SK-N-SH (cell line): ENCODE measurements at regions not wholly inside any gene's neighbourhood (a gene's known extent, or its start where the extent isn't known, plus 50 kb on each side); places are given as distances from the start of the nearest gene placed in this dataset.
A peak's percentile ranks its signal among the peaks of the same experiment; 100 is the strongest.

Experiments
- CTCF ChIA-PET: fragments of 300-600, 350-600 bp; formaldehyde crosslinking; extraction: SDS; loops from one replicate; lab custom pipeline; 2021; lab: Yijun Ruan, JAX
- POLR2A ChIA-PET: fragments of 350-600 bp; sonication (Branson Sonifier 250); formaldehyde crosslinking; extraction: SDS; loops from one replicate; lab custom pipeline; 2020; ENCODE audit warnings: antibody characterized with exemption, inconsistent platforms; lab: Yijun Ruan, JAX
- DNase-seq: peaks from one replicate; pipeline ENCODE4 v3.0.0; 2012
- H2AFZ ChIP-seq: fragments of 200-600 bp; sonication (generic); 2 replicates; pipeline ENCODE4 v1.8.1; 2016; ENCODE audit warnings: antibody characterized with exemption, mild to moderate bottlenecking, low read depth
- H3F3A ChIP-seq: fragments of 200-600 bp; sonication (generic); replicated peaks from 2 replicates; pipeline ENCODE3; 2016; ENCODE audit warnings: antibody characterized with exemption, mild to moderate bottlenecking; ENCODE audit not compliant: insufficient read depth
- H3K27ac ChIP-seq, 2 experiments: fragments of 200-500 bp in 1 of 2; fragments of 200-600 bp in 1 of 2; sonication (Bioruptor generic) in 1 of 2; sonication (generic), shearing (Covaris generic) in 1 of 2; 2 replicates each; pipeline versions ENCODE4 v1.5.1 to v1.6.1; 2014 to 2016; ENCODE audit warnings: low read depth in 2 of 2, inconsistent platforms in 1 of 2, low read length in 1 of 2, mild to moderate bottlenecking in 1 of 2, mixed read lengths in 1 of 2
- H3K27me3 ChIP-seq: fragments of 200-600 bp; sonication (generic), shearing (Covaris generic); 2 replicates; pipeline ENCODE4 v1.6.1; 2016; ENCODE audit warnings: mixed run types; ENCODE audit not compliant: insufficient read depth
- H3K36me3 ChIP-seq, 2 experiments: fragments of 200-500 bp in 1 of 2; fragments of 200-600 bp in 1 of 2; sonication (Bioruptor generic) in 1 of 2; sonication (generic) in 1 of 2; replicated peaks in 1 of 2; 2 replicates each; pipeline versions ENCODE3 to v1.5.1; 2014 to 2016; ENCODE audit warnings: low read length in 1 of 2, mild to moderate bottlenecking in 1 of 2; ENCODE audit not compliant: insufficient read depth in 2 of 2, control insufficient read depth in 1 of 2
- H3K4me1 ChIP-seq, 2 experiments: fragments of 200-500 bp in 1 of 2; fragments of 200-600 bp in 1 of 2; sonication (Bioruptor generic) in 1 of 2; sonication (generic), shearing (Covaris generic) in 1 of 2; 2 replicates each; pipeline versions ENCODE4 v1.5.1 to v1.6.1; 2014 to 2016; ENCODE audit warnings: low read depth in 1 of 2, low read length in 1 of 2, mixed run types in 1 of 2; ENCODE audit not compliant: insufficient read depth in 2 of 2, control insufficient read depth in 1 of 2
- H3K4me2 ChIP-seq: fragments of 200-600 bp; sonication (generic), shearing (Covaris generic); 2 replicates; pipeline ENCODE4 v1.6.1; 2017; ENCODE audit warnings: mixed run types
- H3K4me3 ChIP-seq, 2 experiments: fragments of 200-500 bp in 1 of 2; fragments of 200-600 bp in 1 of 2; sonication (Bioruptor generic) in 1 of 2; sonication (generic), shearing (Covaris generic) in 1 of 2; 2 replicates each; pipeline versions ENCODE4 v1.5.1 to v1.8.1; 2014 to 2016; ENCODE audit warnings: low read depth in 2 of 2, inconsistent platforms in 1 of 2, low read length in 1 of 2, mild to moderate bottlenecking in 1 of 2, mixed read lengths in 1 of 2, moderate library complexity in 1 of 2
- H3K79me2 ChIP-seq: fragments of 200-600 bp; sonication (generic); 2 replicates; pipeline ENCODE4 v1.8.1; 2017; ENCODE audit warnings: mild to moderate bottlenecking; ENCODE audit not compliant: insufficient read depth
- H3K9ac ChIP-seq: fragments of 200-600 bp; sonication (generic); 2 replicates; pipeline ENCODE4 v1.6.1; 2017; ENCODE audit warnings: mixed run types
- H3K9me2 ChIP-seq: fragments of 200-600 bp; sonication (generic); 2 replicates; pipeline ENCODE4 v1.6.1; 2017; ENCODE audit warnings: mixed run types
- H3K9me3 ChIP-seq: fragments of 200-600 bp; sonication (generic); 2 replicates; pipeline ENCODE4 v1.6.1; 2017; ENCODE audit warnings: mixed run types, mild to moderate bottlenecking, moderate library complexity
- H4K20me1 ChIP-seq: fragments of 200-600 bp; sonication (generic); 2 replicates; pipeline ENCODE4 v1.6.1; 2017; ENCODE audit warnings: mild to moderate bottlenecking, mixed run types; ENCODE audit not compliant: insufficient read depth
- CHD2 ChIP-seq: fragments of 150-350 bp; IDR thresholded peaks from 2 replicates; pipeline ENCODE4 v1.6.1; 2018; ENCODE audit warnings: low read length; ENCODE audit not compliant: partially characterized antibody
- EP300 ChIP-seq, 2 experiments: IDR thresholded peaks; 2 replicates each; pipeline versions ENCODE4 v1.4.0 to v1.6.1; 2012; ENCODE audit warnings: borderline replicate concordance in 1 of 2, low read depth in 1 of 2, low read length in 1 of 2
- FOSL2 ChIP-seq: IDR thresholded peaks from 2 replicates; pipeline ENCODE4 v1.4.0; 2012; ENCODE audit warnings: low read depth, mild to moderate bottlenecking, moderate library complexity, borderline replicate concordance
- FOXJ3 ChIP-seq: sonication (generic); formaldehyde crosslinking; IDR thresholded peaks from 2 replicates; pipeline ENCODE4 v1.5.1; 2020; ENCODE audit warnings: mild to moderate bottlenecking, missing genetic modification reagents
- GATA2 ChIP-seq: sonication (generic); formaldehyde crosslinking; IDR thresholded peaks from 2 replicates; pipeline ENCODE4 v1.5.0; 2020; ENCODE audit warnings: mild to moderate bottlenecking, missing genetic modification reagents
- MEF2A ChIP-seq: IDR thresholded peaks from 2 replicates; pipeline ENCODE4 v1.4.0; 2012; ENCODE audit warnings: low read depth, borderline replicate concordance
- NFIC ChIP-seq: IDR thresholded peaks from 2 replicates; pipeline ENCODE4 v1.4.0; 2012; ENCODE audit warnings: borderline replicate concordance
- NRF1 ChIP-seq: IDR thresholded peaks from 2 replicates; pipeline ENCODE4 v1.6.1; 2012; ENCODE audit warnings: low read depth, mild to moderate bottlenecking, low read length
- PBX3 ChIP-seq: IDR thresholded peaks from 2 replicates; pipeline ENCODE4; 2012
- RAD21 ChIP-seq: IDR thresholded peaks from 2 replicates; pipeline ENCODE4 v1.6.1; 2012; ENCODE audit warnings: mild to moderate bottlenecking, low read length
- SMC3 ChIP-seq: IDR thresholded peaks from 2 replicates; pipeline ENCODE4 v1.6.1; 2012; ENCODE audit warnings: low read depth, low read length, improper control_type of control experiment
- WGBS: methylation state at CpG from one replicate; pipeline ENCODE4 v1.1.6; 2017; ENCODE audit warnings: low lambda C conversion rate; 5-methylcytosine and 5-hydroxymethylcytosine counted together
- TF ChIP-seq, protein P1 (sequence below): fragments of 200-600 bp; sonication (generic); IDR thresholded peaks from 2 replicates; pipeline ENCODE4 v1.6.1; 2017; ENCODE audit warnings: antibody characterized with exemption, mild to moderate bottlenecking, moderate library complexity
- TF ChIP-seq, protein P2 (sequence below): fragments of 150-350 bp; IDR thresholded peaks from 2 replicates; pipeline ENCODE4 v1.6.1; 2017; ENCODE audit warnings: antibody characterized with exemption, low read length, low read depth, borderline replicate concordance
- TF ChIP-seq, protein P3 (sequence below): IDR thresholded peaks from 2 replicates; pipeline ENCODE4 v1.4.0; 2012; ENCODE audit warnings: low read depth, borderline replicate concordance
- TF ChIP-seq, protein P4 (sequence below): IDR thresholded peaks from 2 replicates; pipeline ENCODE4 v1.6.1; 2012; ENCODE audit warnings: mild to moderate bottlenecking, low read depth, low read length, moderate library complexity

DNA sequence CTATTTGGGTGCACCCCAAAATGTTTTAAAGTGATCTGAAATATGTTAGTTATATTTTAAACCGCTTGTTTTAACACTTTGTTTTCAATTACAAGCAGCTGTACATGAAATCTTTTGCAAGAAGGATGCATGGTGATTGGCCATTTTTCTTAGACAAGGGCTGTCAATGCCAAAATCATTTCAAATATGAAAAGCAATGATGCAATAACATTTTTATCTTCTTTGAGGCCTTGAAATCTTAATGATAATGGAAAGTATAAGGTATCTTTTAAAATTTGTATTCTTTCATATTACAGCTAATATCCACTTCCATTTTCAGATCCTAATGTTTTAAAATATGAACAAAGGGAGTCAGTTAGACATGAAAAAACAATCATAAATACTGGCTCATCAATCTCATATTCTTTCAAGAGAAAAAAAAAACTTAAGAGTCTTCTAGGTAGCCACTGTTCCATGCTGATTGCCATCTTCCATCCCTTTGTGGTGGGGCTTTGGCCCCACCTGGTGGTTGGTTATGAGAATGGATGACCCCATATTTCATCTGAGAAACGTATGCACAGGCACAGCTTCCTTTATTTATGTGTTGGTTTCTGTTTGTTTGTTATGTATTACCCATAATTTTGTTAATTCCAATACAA is 330.3 kb upstream of the MIR17HG start:
- H4K20me1 ChIP-seq, result no peaks in the 10 kb centered on the region
- POLR2A ChIA-PET, result interaction anchor here (0.6 kb wide), 1 partner anchor 796 kb away, joined by 3 read pairs; no protein-coding TSS in a partner anchor
- H3K9me3 ChIP-seq, result no peaks in the 10 kb centered on the region
- H3K4me1 ChIP-seq, result no peaks in the 10 kb centered on the region
- peak; percentile 67 for DNase-seq
- 42% methylated on average over 2 of the region's 2 CpGs for WGBS
- CTCF ChIA-PET, result interaction anchor here (0.6 to 2.0 kb wide), 32 partner anchors 8 to 1087 kb away, joined by 3 to 14 read pairs (median 4); no protein-coding TSS in a partner anchor
- H3K4me2 ChIP-seq, result no peak overlapping the region
- H2AFZ ChIP-seq, result no peak overlapping the region
- H3K36me3 ChIP-seq, result no peaks in the 10 kb centered on the region
- no peak for TF ChIP-seq MEF2A
- no peak for TF ChIP-seq PBX3
- peak; percentile 68 for TF ChIP-seq SMC3
- TF ChIP-seq GATA2 (CRISPR knock-in tag), result peak; percentile 39; the same call in 1 of the 2 replicates
- no peak for TF ChIP-seq NFIC
- TF ChIP-seq RAD21, result peak; percentile 91
- TF ChIP-seq, protein P1, sequence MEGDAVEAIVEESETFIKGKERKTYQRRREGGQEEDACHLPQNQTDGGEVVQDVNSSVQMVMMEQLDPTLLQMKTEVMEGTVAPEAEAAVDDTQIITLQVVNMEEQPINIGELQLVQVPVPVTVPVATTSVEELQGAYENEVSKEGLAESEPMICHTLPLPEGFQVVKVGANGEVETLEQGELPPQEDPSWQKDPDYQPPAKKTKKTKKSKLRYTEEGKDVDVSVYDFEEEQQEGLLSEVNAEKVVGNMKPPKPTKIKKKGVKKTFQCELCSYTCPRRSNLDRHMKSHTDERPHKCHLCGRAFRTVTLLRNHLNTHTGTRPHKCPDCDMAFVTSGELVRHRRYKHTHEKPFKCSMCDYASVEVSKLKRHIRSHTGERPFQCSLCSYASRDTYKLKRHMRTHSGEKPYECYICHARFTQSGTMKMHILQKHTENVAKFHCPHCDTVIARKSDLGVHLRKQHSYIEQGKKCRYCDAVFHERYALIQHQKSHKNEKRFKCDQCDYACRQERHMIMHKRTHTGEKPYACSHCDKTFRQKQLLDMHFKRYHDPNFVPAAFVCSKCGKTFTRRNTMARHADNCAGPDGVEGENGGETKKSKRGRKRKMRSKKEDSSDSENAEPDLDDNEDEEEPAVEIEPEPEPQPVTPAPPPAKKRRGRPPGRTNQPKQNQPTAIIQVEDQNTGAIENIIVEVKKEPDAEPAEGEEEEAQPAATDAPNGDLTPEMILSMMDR, result peak; percentile 81
- no peaks in the 10 kb centered on the region for H3F3A ChIP-seq
- no peak overlapping the region for H3K9ac ChIP-seq
- H3K27me3 ChIP-seq, result no peaks in the 10 kb centered on the region
- no peaks in the 10 kb centered on the region for H3K9me2 ChIP-seq
- H3K27ac ChIP-seq, result no peak overlapping the region
- H3K4me3 ChIP-seq, result peak overlapping the region in 1 of 2 experiments; percentile 24; a peak in 1 of 4 replicates
- no peaks in the 10 kb centered on the region for H3K79me2 ChIP-seq

DNA sequence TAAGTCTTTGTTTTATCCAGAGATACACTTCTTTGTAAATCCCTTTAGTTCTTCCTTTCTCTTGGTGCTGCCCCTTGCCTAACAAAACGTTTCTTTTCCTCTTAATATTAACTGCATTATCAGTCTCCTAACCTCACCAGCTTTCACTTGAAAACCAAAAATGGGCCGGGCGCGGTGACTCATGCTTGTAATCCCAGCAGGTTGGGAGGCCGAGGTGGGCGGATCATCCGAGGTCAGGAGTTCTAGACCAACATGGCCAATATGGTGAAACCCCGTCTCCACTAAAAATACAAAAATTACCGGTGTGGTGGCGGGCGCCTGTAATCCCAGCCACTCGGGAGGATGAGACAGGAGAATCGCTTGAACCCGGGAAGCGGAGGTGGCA is 329.8 kb upstream of the MIR17HG start:
- H3K27me3 ChIP-seq, result no peaks in the 10 kb centered on the region
- CTCF ChIA-PET, result interaction anchor here (0.7 to 2.0 kb wide), 25 partner anchors 8 to 1077 kb away, joined by 3 to 14 read pairs (median 4); no protein-coding TSS in a partner anchor
- H3K27ac ChIP-seq, result no peak overlapping the region
- H3K9me2 ChIP-seq, result no peaks in the 10 kb centered on the region
- no peaks in the 10 kb centered on the region for H3F3A ChIP-seq
- no peaks in the 10 kb centered on the region for H4K20me1 ChIP-seq
- H3K9me3 ChIP-seq, result no peaks in the 10 kb centered on the region
- no peak overlapping the region for H2AFZ ChIP-seq
- no peak overlapping the region for H3K4me2 ChIP-seq
- no peak overlapping the region for H3K9ac ChIP-seq
- no peaks in the 10 kb centered on the region for H3K36me3 ChIP-seq
- 57% methylated on average over 15 of the region's 15 CpGs for WGBS
- no peaks in the 10 kb centered on the region for H3K79me2 ChIP-seq
- DNase-seq, result no peak
- H3K4me1 ChIP-seq, result no peaks in the 10 kb centered on the region
- peak overlapping the region in 1 of 2 experiments; percentile 24; a peak in 1 of 4 replicates for H3K4me3 ChIP-seq
- POLR2A ChIA-PET, result interaction anchor here (0.6 kb wide), 1 partner anchor 797 kb away, joined by 3 read pairs; no protein-coding TSS in a partner anchor
- TF ChIP-seq NRF1 (no peak), EP300 (IDR thresholded peaks at IDR 0.05; ENCODE audit: borderline replicate concordance in 1 of 2, low read depth in 1 of 2, low read length in 1 of 2) (no peak), FOSL2 (no peak), MEF2A (no peak), FOXJ3 (CRISPR knock-in tag) (no peak), NFIC (no peak), CHD2 (no peak), PBX3 (no peak)
- TF ChIP-seq, protein P2, sequence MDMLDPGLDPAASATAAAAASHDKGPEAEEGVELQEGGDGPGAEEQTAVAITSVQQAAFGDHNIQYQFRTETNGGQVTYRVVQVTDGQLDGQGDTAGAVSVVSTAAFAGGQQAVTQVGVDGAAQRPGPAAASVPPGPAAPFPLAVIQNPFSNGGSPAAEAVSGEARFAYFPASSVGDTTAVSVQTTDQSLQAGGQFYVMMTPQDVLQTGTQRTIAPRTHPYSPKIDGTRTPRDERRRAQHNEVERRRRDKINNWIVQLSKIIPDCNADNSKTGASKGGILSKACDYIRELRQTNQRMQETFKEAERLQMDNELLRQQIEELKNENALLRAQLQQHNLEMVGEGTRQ, result no peak
- TF ChIP-seq, protein P3, sequence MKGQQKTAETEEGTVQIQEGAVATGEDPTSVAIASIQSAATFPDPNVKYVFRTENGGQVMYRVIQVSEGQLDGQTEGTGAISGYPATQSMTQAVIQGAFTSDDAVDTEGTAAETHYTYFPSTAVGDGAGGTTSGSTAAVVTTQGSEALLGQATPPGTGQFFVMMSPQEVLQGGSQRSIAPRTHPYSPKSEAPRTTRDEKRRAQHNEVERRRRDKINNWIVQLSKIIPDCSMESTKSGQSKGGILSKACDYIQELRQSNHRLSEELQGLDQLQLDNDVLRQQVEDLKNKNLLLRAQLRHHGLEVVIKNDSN, result no peak
- TF ChIP-seq, protein P4, sequence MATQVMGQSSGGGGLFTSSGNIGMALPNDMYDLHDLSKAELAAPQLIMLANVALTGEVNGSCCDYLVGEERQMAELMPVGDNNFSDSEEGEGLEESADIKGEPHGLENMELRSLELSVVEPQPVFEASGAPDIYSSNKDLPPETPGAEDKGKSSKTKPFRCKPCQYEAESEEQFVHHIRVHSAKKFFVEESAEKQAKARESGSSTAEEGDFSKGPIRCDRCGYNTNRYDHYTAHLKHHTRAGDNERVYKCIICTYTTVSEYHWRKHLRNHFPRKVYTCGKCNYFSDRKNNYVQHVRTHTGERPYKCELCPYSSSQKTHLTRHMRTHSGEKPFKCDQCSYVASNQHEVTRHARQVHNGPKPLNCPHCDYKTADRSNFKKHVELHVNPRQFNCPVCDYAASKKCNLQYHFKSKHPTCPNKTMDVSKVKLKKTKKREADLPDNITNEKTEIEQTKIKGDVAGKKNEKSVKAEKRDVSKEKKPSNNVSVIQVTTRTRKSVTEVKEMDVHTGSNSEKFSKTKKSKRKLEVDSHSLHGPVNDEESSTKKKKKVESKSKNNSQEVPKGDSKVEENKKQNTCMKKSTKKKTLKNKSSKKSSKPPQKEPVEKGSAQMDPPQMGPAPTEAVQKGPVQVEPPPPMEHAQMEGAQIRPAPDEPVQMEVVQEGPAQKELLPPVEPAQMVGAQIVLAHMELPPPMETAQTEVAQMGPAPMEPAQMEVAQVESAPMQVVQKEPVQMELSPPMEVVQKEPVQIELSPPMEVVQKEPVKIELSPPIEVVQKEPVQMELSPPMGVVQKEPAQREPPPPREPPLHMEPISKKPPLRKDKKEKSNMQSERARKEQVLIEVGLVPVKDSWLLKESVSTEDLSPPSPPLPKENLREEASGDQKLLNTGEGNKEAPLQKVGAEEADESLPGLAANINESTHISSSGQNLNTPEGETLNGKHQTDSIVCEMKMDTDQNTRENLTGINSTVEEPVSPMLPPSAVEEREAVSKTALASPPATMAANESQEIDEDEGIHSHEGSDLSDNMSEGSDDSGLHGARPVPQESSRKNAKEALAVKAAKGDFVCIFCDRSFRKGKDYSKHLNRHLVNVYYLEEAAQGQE, result no peak
